Stimulated activated CD4-positive, alpha-beta T cell treated with anti-CD3 and anti-CD28 coated beads, Interleukin-1b, Interleukin-23, amount 100 ng/mL, for 4 hours (primary cell): ENCODE measurements at regions not wholly inside any gene's neighbourhood (a gene's known extent, or its start where the extent isn't known, plus 50 kb on each side); places are given as distances from the start of the nearest gene placed in this dataset.
"Not testable (repeated sequence)": the region's sequence is repeated elsewhere in the genome, so short reads cannot be mapped to it uniquely, and the experiment has no call there.

Source experiments
- DNase-seq, 2 donors: peaks; one replicate each; pipeline ENCODE4 v3.0.0-alpha.2; 2020; ENCODE audit warnings: low read depth in 2 of 2

DNA sequence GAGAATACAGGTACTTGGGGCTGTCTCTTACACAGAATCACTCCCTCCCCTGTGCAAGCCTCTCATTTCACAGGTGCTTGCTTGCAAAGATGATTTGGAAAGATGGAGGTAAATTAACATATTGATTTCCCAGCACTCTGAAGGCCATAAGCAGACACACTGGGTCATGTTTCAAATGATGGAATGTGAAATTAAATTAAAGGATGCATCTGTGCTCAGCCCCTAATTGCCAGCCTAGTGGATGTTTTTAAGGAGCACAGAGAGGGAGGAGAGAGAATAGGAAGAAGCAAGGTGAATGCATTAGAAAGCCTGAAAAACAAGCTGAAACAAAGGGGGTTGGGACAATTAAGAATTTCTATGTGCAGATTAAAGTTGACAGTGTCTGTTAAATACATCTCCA lies 96.1 kb upstream of the GRIP1 start:
- no peak for DNase-seq

DNA sequence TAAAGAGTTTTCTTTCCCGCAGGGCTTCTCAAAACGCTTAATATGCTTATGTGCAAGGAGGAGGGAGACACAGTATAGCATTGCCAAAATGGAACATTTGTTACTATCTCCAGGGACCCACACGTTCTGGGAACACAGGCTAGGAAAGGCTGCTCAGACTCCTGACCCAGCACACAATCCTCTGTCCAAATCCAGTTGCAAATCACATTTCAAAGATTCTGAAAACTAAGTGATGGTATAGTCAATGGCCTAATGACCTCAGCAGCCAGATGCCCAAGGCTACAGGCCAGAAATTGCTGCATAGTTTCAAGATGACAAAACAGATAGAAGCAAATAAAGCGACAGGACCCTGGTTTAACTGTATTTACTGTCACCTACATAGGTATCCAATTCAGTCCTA lies 97.0 kb upstream of the GRIP1 start:
- DNase-seq, result no peak

DNA sequence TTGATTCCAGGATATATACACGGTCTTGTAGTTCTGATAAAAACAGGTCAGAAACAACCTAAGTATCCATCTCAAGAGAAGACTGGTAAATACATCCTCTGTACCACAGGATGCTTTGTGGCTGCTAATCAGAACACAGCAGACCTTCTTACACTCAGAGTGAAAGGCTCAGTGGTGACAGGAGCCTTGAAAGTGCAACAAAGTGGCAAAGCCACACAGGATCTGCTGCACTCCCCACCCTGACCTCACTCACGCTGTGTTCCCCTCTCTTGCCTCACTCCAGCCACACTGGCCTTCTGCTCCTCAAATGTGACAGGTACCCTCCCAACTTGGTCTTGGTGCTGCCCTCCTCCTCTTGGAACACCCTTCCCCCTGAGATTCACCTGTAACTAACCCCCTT lies 98.1 kb upstream of the GRIP1 start:
- peak in 1 of 2 donors; percentile 0 for DNase-seq

DNA sequence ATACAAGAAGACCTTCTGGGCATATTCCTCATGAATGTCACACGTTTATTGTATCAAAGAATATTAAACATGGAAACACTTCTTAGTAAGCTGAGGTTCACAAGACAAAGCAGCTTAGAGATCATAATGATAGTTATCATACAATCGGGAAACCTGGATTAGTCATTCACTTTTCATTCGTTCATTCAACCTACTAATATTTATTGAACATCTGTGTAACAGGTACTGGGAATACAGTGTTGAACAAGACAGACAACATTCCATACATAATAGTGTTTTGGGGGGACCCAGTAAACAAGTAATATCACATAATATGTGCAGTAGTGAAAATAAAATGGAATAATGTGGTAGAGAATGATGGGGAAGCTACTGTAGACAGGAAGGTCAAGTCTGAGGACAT lies 100.6 kb upstream of the GRIP1 start:
- DNase-seq, result no peak

DNA sequence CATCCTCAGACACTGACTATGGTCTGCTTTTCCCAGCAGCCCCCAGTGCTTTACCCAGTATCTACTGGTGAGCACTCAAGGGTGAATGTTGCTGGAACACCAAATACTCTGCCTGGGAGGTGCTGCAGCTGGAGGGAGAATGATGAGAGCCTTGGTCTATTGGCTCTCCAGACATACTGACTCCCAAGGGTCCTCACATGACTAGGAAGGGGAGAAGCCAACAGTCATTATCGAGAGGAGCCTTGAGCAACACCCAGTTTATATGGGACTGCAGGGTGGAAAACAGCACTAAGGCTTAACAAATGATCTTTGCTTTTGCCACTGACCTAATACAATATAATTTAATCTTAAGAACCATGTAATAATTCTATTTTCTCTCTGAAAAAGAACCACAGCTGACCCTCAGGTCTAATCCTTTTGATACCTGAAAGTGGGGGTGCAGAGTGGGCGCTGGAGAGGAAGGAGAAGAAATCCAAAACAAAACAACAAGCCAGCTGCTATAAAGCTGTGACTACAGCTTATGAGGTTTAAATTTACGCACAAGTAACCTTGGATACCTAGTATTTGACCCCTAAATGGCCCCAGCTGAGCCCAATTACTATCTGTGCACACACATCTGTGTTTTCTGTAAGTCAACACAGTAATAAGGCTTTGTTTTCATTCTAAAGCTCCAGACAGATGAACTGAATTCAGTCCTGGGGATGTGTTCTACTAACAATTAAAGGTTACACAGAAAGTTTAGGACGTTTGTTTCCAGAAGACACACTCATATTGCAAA lies 107.8 kb upstream of the GRIP1 start:
- DNase-seq, result no peak

DNA sequence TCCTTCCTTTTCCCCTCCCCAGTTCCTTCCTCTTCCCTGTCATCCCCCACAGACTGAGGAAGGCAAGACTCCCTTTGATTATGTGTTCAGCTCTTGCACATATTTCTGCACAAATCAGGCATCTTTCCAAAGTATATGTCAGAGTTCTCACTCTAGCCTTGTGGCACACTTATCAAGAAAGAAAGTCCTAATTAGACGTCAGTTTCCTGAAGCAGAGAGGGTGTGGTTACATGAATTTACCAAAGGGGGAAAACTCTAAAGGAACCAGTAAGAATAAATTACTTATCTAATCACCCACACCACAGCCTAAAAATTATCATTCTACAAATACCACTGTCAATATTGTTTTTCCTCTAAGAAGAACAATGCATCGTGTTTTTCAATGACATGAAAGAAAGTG lies 120.7 kb upstream of the GRIP1 start:
- DNase-seq, result no peak

DNA sequence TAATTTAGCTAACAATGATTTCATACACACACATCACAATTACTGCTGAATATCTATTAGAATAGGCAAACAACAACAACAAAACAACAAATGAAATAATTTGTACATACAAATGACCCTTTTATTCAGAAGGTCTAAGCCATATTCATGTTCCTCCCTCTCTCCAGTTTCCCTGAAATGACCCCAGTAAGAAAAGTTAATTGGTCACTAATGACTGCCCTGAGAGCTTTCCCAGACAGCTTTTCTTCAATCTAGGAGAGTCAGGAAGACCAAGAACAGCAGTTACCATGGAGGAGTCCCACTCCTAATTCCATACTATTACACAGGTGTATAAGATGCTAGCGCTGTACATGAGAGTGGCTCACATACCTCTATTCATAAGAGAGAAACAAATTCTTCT lies 121.2 kb upstream of the GRIP1 start:
- DNase-seq, result no peak

DNA sequence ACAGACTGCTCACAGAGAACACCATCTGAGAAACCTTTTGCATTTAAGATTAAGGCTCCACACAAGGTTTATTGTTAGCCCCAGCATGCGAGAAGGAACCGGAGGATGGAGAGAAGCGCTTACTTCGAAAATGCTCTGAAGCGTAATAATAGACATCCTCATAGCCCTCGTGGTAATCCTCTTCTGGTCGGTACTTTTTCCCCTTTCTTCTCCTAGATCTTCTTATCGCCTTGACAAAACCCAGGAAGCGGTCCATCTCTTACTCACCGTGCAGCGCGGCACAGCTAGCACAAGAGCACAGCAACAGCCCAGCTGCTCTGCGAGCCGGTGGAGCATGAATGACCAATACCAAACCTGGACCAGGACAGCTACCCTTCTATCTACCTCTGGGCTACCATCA lies 125.1 kb upstream of the GRIP1 start:
- no peak for DNase-seq

DNA sequence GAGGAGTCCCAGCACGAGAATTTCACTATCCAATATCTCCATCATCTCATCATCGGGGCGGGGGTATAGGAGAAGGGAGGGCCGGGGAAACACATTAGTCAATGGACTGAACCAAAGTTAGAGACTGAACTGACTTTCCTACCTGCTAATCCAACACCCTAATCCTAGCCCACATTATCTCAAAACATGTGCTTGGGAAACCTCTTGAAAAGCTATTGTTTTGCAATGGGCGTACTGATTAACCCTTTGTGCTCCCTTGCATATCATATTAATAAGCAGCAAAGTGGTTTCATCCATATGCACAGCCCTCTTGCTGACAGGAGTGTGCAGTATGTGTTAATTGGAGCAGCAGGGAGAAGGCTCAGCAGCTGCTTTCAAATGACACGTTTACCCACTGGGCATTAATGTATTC lies 125.7 kb upstream of the GRIP1 start:
- DNase-seq, result no peak

DNA sequence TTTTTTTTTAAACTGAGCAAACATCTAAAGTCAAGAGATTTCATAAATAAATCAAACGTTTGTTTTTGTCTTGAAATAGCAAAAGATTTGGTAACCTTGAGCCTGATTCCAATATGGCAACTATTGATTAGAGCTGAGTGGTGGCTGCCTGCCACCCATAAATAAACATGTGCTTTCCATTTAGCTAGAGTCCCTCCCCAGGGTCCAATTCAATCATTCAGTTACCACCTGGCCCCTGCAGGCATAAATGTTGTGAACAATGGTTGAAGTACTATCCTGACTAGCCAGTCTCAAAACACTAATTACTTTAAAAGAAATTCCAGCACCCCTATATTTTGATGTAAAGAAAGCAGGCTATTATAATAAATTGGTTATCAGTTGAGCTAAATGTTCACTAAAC lies 129.7 kb upstream of the GRIP1 start:
- DNase-seq, result no peak

DNA sequence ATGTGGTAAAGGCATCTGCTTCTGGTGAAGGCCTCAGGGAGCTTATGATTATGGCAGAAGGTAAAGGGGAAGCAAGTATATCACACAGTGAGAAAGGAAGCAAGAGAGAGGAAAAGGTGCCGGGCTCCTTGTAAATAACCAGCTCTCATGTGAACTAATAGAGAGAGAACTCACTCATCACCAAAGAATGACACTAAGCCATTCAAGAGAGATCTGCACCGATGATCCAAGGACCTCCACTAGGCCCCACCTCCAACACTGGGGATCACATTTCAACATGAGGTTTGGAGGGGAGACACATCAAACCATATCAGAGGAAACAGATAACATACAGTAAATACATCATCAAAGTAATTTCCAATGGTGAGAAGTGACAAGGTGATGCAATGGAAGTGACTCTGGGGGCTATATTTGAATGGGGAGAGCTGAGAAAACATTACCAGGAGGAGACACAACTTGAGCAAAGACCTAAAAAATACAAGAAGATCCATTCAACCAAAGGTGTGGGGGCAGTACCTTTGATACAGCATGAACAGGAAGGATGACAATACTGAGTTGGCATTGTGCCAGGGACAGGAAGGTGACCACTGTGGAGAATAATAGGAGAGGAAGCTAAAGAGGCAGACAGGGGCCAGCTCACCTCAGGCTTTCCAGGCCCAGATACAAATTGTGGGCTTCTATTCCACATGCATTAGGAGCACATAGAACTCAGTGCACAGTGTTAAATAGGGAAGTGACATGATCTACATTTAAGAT lies 134.4 kb upstream of the GRIP1 start:
- DNase-seq, result peak in 1 of 2 donors; percentile 8

DNA sequence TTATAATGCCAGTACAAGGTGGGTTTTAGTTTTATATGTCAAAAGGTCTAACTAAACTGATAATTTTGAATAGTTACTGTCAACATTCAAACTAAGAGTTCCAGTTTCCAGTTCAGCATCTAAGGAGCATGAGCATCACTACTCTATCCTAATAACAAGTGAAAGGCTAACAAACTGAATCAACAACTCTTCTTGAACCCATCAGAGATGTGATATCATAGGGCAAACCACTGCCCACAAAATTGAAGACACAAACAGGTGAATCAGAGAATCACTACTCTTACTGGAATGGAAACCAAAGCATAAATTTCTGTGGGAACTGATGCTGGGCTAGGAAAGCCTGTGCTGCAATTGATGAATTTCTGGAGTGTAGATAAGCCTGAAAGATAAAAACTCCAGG lies 140.7 kb upstream of the GRIP1 start:
- DNase-seq, result no peak

DNA sequence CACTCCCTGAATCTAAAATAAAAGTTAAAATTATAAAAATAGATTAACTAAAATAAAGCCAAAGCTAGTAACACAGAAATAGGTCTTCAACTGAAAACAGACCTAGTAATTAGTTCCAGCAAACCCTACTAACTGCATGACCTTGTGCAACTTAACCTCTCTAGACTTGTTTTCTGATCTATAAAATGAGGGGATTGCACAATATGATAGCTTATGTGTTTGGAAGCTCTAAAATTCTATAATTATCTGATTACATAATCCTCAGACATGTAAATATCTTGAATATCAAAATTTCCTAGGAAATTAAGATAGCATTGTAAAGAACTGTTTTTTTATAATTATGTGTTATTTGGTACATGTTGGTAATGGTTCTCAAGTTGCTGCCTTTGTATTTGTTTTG lies 144.1 kb upstream of the GRIP1 start:
- no peak for DNase-seq

DNA sequence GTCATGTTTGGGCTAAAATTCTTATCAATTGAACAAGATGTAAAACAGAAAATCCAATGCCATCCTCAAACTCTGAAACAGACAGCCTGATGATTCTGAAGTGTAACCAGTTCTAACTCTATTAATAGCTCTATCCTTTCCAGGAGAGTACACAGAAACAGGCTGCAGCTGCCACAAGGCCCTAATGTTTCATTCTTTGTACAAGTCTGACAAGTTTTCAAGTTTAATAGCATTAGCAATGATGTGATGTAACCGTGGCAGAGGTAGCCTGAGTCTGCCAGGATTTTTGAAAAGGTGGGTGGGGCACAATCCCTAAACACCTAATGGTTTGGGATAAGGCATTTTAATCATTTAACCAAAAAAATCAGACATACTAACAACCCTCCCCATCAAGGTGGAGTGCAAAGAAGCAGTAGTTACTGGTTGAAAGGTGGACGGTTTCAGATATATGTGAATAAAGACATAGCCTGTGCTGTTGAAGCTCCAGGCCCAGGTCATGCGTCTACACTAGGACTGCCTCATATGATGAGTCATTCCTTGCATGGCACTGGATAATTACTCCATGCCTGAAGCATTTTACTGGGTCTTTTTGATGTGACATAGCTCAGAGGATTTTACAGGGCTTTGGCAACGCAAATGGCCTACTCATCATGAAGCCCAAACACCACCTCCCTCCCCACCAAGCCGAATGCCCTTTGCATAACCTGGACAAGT lies 145.1 kb upstream of the GRIP1 start:
- no peak for DNase-seq

DNA sequence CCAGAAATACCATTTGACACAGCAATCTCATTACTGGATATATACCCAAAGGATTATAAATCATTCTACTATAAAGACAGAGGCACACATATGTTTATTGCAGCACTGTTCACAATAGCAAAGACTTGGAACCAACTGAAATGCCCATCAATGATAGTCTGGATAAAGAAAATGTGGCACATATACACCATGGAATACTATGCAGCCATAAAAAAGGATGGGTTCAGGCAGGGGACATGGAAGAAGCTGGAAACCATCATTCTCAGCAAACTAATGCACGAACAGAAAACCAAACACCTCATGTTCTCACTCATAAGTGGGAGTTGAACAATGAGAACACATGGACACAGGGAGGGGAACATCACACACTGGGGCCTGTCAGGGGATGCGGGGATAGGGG lies 147.0 kb upstream of the GRIP1 start:
- not testable (repeated sequence) for DNase-seq

DNA sequence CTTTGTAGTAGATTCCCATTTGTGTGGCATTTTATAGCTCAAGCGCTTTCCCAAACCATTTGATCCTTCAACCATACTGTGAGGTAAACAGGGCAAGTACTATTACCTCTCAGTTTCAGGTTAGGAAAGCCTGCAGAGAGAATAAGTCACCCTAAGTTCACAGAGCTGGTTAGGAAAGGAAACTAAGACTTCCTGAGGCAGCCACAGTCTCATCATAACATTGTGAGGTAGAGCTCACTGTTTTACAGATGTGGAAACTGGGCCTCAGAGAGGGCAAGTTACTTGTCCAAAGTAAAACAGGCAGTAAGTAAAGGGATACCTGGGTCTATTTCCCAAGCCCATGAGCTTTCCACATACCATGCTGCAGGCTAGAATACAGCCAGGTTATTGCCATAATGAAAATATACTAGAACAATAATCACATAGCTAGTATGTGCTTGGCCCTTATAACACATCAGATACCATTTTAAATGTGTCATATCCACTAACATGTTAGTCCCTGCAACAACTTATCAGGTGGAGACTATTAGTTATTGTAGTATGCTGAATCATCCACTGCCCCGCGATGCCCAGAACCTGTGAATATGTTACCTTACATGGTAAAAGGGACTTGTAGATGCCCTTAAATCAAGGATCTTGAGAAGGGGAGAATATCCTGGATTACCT lies 150.9 kb upstream of the GRIP1 start:
- DNase-seq, result no peak

DNA sequence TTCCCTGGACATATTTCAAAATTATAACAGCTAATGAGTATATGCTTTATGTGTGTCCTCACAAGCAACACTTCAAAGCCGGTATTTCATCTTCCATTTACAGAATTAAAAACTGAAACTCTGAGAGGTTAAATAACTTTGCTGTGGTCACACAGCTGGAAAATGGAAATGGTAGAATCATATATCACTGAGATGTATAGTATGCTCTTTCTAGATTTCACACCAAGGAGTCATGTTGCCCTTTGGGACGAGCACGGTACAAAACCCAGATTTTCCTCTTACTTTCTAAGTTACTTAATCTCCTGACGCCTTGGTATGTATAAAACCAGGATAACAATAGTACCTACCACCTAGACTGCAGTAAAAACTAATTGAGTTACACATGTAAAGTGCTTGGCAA lies 152.6 kb upstream of the GRIP1 start:
- DNase-seq, result no peak

DNA sequence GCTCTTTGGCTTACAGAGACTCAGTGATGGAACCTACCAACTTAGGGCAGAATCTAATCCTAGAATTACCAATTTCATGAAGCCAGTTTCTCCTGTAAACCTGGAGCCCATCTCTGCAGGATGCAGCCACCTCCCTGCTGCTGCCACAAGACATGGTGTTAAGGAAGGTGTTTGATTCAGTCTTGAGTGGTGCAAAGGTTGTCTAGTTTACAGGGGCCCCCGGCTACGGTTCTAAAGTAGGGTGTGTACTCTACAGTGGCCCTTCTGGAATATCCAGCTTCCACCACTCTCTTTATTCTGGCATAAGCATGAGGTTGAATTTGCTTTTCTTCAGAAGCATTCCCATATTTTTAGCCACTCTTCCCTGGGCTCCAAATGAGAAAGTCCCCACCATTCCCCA lies 154.1 kb upstream of the GRIP1 start:
- DNase-seq, result no peak

DNA sequence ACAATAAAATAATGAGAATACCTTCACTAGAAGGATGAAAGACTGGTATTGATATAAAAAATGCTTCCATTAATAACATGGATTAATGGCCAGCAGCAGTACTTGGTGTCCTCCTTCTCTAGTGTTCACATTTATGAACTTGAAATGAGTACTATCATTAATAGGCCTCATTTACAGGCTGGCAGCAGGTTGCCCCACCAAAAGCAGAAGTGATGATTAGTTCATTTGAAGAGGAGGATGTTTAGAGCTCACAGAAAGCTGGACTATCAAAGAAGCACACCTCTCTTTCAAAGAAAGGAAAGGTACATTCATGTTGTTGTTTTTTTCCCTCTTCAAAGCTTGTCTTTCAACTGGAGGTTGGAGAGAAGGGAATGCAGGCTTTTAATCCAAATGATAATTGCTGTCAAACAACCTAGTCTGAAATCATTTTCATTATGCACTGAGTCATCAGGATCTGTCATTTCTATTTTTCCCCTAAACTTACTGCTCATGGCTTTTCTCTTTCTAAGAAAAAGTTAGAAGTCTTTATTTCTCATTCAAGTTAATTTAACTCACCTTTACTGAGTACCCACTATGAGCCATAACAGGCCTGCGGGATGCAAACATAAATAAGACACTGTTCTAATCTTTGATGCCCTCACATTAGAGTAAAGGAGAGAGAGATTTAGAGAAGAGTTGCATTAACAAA lies 157.9 kb upstream of the GRIP1 start:
- DNase-seq, result no peak

DNA sequence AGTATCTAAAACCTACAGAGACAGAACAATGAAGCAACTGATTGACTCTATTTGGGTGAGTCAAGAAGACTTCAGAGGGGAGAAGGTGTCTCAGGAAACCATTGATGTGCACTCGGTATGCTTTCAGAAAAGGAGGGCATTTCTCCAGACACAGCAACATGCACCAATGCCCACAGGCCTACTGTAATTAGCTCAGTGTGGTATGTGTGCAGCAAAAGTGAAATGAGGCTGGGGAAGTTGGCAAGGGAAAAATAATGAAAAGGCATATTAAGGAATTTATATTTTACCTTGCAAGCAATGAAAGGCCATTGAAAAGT lies 158.4 kb upstream of the GRIP1 start:
- no peak for DNase-seq

DNA sequence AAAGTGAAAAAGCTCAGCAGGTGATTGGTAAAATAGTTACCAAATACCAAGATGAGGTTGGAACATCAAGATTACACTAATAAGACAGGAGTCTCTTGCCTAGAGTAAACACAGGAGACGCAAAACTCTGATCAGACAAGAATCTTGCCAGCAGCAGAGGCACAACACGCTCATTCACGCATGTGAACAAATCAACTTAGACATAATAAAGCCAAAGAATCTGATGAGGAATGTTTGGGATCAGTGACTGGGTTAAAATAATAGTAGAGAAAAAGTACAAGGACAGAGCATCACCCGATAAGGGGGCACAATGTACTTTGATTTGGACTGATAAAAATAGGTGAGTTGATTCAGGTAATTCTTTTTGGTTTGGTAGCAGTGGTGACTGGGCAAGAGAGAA lies 159.5 kb upstream of the GRIP1 start:
- DNase-seq, result no peak

DNA sequence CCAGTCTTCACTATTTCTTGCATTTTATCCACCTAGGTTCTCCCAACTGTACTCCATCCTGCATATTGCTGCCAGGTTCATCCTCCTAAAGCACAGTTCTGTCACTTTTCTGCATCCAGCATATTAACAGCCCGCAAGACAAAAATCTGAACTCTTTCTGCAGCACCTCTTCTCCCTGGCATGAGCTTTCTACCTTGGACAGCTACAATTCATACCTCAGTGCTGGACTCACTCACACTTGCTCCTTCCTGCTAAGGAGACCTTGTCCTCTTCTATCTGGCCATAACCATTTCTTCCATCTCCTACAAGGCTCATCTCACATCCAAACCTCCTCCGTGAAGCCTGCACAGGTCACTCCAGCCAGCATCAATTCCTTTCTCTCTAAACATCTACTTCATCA lies 170.1 kb upstream of the GRIP1 start:
- no peak for DNase-seq
